Left renal cortex interstitium (tissue), 4 donors: ENCODE measurements at regions not wholly inside any gene's neighbourhood (a gene's known extent, or its start where the extent isn't known, plus 50 kb on each side); places are given as distances from the start of the nearest gene placed in this dataset.
A peak's percentile ranks its signal among the peaks of the same experiment; 100 is the strongest.
"Not testable (repeated sequence)": the region's sequence is repeated elsewhere in the genome, so short reads cannot be mapped to it uniquely, and the experiment has no call there.

Experiments
- DNase-seq, 4 donors: peaks; one replicate each; pipeline ENCODE4 v3.0.0-alpha.2; 2013; ENCODE audit warnings: low read depth in 4 of 4, low spot score in 2 of 4, missing footprints in 1 of 4

DNA sequence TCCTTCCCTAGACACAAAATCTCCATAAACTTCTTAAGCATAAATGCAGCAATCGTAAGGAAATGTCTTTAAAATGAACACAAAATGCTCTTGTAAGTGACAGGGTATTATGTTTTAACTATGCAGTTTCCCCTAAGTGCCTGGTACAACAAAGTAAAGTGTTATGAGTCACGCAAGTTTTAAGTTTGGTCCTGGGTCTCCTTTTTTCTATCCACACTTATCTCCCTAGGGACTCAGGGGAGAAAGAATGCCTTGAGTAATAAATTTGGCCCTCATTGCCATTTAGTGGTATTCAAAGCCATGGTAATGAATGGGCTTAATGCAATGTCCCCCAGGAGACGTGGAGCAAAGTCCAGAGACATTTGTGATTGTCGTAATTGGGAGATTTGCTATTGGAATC lies 149.1 kb downstream of the MAGEB17 start:
- no peak for DNase-seq

DNA sequence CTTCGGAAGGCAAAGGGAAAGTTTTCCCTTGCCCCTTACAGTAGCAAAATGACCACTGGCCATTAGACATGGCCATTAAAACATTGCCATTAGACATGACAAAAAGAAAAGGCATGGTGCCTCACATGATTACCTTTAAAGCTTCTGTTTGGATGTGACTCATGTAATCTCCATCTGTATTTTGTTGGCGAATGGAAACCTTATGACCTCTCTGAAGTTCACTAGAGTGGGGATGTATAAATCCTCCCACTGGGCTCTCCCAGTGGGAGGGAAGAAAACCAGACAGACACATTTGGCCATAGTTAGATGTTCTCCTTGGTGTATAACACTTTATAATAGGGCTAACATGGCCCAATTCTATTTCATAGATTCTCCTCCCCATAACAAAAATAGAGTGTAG lies 152.6 kb downstream of the MAGEB17 start:
- DNase-seq = no peak

DNA sequence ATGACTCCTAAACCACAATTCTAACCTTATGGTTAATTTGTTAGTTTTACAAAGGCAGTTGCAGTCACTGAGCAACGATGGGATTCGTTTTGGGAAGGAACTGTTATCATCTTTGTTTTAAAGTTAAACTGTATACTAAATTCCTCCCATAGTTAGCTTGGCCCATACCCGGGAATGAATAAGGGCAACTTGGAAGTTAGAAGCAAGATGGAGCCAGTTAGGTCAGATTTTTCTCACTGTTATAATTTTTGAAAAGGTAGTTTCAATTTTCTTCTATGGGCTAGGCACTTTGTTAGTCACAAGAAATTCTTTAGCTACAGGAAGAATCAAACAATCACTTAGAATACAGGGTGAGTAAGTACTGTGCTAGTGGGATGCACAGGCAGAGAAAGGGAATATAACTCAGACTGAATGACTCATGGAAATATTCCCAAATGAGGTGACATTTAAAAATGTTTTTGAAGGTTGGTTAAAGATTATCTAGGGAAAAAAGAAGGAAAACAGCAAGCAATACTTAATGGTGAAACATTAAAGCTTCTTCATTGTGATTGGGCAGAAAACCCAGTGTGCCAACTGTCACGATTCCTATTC lies 153.6 kb downstream of the MAGEB17 start:
- DNase-seq = no peak

DNA sequence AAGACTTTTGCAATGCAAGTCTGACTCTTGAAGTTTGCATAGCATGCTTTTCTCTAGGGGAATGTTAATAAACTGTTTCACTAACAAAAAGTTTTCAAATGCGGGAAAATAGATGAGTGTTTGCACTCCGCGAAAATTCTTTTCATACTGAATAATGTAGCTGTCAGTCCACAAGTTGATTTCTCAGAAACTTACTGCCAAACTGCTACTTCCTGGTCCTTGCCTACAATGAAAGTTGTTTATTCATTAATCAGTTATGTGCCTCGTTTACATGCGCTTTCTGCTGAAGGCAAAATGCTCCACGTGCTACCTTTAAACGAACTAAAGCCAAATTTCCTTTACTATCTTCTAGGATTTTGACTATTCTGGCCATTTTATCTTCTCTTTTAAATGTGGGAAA lies 166.2 kb downstream of the MAGEB17 start:
- no peak for DNase-seq

DNA sequence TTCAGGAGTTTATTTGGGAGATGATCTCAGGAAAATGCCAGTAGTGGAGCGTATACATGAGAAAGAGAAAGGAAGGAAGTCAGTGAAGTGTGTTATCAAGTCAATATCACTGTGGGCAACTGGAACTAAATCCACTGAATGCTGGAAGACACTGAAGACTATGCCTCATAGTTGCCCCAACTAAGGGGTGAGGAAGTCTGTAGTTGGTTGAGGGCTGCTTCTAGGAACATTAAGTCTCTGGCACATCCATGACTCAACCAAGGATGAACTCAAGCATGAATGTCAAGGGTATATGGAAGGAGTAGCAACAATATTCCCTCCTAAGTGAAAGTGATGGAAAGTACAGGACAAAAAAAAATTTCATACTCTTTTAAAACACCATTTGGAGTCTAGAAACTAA lies 167.9 kb downstream of the MAGEB17 start:
- DNase-seq = no peak

DNA sequence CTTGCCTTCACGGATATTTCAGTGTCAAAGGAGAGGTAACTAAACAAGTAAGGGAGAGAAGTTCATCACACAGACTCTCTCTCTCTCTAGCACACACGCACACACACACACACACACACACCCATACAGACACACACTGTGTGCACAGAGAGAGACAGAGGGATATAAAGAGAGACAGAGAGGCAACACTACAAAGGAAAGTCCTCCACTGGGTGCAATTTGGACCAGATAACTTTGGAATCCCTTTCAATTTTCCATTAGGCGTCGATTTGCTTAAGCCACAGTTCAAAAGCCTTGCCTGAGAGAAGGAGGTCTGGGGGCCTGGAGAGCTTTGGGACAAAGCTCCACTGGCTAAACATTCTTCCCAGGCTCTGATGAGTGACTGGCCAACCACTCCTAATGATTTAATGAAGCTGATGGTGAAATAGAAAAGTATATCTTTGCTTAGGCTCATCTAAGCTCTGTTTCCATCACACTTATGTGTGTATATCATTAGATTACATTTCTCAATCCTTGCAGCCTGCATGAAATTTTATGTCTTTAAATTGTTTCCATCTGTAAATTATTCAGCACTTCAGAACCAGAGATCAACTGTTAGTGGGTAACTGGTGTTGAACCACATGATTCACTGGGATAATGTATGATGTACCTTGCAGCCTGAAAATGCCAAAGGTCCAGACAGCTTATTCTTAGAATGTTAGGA lies 180.8 kb downstream of the MAGEB17 start:
- no peak for DNase-seq

DNA sequence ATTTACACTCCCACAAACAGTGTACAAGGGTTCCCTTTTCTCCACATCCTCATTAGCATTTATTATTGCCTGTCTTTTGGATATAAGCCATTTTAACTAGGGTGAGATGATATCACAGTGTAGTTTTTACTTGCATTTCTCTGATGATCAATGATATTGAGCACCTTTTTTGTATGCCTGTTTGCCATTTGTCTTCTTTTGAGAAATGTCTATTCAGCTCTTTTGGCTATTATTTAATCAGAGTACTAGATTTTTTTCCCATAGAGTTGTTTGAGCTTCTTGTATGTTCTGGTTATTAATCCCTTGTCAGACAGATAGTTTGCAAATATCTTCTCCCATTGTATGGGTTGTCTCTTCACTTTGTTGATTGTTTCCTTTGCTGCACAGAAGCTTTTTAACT lies 190.6 kb downstream of the MAGEB17 start:
- no peak for DNase-seq

DNA sequence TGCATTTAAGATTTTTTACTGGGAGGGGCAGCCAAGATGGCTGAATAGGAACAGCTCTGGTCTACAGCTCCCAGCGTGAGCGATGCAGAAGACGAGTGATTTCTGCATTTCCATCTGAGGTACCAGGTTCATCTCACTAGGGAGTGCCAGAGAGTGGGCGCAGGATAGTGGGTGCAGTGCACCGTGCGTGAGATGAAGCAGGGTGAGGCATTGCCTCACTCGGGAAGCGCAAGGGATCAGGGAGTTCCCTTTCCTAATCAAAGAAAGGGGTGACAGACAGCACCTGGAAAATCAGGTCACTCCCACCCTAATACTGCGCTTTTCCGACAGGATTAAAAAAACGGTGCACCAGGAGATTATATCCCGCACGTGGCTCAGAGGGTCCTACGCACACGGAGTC lies 192.8 kb downstream of the MAGEB17 start:
- DNase-seq = not testable (repeated sequence)

DNA sequence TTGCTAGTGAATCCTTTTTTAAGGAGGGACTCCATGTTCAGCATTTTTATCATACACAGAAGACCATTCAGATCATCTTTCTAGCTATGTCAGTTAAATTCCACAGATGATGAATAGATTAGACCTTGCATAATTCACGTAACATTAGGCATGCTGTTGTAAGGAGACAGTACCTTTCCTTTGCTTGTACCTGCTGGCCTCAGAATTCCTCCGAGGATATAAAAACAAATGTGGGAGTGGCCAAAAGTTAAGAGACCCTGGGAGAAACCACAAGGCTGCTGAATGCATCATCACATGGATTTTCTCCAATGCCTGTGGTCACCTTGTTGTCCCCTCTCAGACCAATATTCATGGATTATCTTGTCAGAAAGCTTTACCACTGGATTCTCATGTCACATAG lies 201.4 kb downstream of the MAGEB17 start:
- DNase-seq = no peak

DNA sequence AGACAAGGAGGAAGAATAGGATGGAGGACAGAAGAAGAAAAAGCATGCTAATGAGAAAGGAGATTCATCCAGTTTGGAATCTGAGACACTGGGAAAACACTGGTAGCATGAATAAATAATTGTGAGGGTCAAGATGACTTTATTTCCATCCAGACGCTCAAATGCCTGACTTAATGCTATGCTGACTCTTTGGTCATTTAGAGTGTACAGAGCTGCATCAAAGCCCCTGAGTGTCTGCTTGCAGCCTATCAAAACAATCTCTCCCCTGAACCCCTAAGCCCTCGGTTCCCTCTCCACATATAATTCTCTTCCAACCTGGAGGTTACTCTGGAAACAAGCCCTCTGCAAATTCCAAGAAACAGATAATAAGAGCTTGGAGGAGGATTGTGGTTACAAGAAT lies 208.8 kb downstream of the MAGEB17 start:
- no peak for DNase-seq

DNA sequence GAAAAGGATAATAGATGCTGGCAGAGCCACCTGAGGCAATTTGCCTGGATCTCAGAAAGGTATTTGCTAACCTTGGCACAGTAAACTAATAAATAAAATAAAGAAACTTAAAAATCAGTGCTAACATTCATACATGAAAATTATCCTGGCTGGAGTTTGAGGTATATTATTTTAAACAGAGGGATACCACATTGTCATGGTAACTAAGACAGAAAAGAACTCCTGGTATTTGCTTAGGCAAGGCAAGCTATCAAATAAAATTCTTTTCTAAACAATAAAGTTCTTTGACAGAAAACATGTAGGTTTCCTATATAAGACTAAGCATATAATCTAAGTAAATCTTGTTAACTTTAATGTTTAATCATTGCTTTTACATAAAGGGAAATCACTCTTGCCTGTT lies 218.8 kb downstream of the MAGEB17 start:
- DNase-seq = no peak

DNA sequence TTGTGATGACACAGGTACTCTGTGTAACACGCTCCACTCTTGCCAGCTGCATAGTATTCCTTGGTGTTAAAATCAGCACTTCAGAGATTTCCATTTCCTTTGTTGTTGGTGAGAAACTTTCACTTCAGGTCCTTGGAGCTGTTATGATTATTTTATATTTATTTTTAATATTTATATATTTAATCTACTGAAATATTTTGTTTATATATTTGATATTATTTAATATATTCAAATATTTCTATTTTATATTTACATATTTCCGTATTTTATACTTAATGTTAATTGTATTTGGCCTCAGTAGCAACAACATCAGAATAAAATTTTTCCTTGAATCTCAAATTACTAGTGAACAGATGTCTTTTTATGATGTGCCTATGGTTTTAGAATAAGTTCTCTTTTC lies 225.3 kb downstream of the MAGEB17 start:
- no peak for DNase-seq

DNA sequence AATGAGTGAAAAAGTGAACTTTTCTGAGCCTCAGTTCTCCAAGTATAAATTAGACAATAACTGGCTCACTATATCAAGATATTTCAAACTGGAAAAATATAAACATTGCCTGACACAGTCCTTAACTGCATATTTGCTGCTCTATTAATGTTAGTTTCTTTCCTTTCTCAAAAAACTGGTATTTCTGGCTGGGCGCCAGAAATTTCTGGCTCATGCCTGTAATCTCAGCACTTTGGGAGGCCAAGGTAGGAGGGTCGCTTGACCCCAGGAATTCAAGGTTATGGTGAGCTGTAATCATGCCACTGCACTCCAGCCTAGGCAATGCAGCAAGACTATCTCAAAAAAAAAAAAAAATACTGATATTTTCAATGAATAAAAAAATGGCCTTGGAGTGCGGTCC lies 227.0 kb downstream of the MAGEB17 start:
- DNase-seq = no peak

DNA sequence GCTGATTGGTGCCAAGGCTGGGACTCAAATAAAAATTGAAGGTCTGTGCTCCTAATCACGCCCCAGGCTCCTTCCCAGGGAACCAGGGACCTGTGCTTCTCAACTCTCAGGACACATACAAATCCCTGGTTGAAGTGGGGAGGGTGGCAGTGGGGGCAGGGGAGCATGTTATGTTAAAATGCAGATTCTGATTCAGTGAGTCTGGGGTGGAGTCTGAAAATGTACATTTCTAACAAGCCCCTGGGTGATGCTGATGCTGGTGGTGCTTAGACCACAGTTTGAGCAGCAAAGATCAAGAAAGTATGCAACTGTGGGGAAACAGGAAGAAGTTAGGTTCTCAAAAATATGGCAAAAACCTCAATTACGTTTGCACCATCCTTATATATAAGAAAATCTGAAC lies 236.5 kb downstream of the MAGEB17 start:
- DNase-seq = no peak

DNA sequence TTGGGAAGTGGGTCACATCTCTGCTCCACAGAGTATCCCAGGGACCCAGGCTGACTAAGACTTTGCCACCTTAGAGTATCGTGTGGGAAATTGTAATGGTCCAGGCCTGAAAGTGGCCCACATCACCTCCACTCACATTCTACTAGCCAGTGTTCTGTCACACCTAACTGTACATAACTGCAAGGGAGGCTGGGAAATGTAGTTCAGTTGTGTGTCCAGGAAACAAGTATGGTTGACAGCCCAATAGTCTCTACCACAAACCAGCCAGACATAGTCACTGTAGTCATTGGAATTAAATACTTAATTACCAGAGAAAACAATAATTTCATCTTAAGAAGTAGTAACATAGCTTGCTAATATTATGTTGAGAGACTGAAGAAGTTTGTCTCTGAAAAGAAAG lies 233.4 kb upstream of the S100G start:
- no peak for DNase-seq

DNA sequence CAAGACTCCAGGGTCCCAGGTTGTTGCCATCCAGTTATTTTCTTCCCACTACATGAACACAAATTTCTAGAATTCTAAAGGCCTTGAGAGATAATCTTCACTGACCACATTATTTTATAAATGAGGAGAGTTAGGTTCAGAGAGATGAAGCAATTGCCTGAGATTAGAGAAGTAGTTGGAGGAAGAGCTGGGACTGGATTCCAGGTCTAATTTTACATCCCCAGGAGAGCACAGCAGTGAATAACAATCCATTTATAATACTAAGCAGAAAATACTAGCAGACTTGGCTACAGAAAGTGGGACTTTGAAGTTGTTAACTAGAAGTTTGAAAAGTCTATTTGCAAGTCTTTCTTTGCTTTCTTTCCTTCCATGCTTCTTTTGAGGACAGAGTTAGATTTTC lies 231.3 kb upstream of the S100G start:
- DNase-seq = no peak

DNA sequence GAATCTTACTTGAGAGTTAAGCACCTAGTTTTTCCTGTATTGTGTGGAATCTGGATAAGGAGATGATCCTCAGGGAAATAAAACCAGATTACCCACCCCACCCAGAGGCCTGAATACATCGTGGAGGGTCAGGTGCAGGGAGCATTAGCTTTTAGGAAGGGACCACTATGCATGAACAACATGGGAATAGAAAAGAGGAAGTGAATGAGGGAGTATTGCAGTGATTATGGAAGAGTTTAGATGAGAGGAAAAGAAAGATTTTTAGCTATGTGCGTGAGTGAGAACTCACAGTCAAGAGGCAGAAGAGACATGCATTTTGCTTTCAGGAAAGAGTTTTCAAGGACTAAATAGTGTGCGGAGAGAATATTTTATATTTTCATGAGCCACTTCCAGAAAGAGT lies 222.3 kb upstream of the S100G start:
- DNase-seq = no peak

DNA sequence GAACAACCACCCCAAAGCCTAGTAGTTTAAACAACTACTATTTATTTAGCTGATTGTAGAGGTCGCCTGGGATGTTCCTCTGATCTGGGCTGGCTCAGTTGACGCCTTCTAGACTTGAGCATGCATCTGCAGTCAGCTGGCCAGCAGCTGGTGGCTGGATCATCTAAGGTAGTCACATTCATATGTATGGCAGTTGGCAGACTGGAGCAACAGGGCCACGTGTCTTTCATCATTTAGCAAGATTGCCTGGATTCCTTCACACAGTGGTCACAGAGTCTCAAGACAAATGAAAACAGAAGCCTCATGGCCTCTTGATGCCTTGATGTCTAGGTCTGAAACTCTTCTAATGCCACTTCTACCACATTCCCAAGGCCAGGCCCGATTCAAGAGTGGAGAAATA lies 220.6 kb upstream of the S100G start:
- DNase-seq = no peak

DNA sequence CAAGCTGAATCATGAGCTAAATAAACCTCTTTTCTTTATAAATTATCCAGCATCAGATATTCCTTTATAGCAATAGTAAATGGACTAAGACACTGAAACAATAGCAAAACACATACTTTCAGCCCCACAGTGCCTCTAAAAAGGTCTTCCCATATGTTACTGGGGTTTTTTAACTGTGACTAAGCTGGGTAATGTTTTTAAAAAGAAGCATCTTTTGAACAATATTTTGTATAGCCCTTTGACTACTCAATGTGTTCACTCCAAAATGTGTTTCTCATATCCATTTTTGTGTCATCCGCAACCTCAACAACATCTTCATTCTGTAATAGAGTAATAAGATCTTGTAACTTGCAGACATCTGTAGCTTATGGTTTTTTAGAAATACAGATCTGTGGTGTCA lies 218.7 kb upstream of the S100G start:
- no peak for DNase-seq

DNA sequence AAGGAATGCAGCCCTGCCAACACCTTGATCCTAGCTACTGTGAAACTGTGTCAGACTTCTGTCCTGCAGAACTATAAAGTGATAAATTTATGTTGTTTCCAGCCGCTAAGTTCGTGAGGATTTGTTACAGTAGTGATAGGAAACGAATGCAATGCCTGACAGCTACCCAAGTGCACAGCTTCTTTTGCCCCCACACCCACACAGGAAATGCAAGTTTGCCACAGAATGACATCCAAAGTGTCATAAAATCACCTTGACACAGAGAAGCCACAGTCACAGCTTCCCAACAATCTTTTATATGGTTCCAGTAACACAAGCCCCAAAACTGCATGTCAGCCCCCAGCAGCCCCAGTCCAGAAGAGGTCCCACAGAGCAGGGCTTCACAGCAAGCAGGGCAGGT lies 216.9 kb upstream of the S100G start:
- no peak for DNase-seq

DNA sequence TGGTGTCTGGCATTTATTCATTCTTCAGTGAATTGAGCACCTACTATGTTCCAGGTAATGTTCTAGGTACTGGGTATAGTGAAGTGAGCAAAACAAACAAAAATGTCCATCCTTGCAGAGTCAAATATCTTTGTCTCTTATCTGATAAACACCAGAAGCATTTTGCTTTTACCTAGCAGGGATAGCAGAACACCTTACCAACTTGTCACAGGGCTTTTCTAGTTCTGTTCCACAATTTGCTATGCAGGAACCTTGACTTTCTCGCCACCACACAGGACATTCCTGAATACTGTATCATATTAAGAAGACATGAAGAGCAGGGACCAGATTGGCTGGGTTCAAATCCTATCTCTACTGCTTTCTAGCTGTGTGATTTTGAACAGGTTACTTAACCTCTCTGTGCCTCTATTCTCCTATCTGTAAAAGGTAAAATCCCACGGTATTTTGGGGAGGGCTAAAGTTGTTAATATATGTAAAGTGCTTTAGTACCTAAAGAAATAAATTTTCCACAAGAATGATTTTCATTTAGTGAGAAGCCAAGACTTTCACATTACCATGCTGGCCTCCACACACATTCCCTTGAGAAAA lies 214.5 kb upstream of the S100G start:
- no peak for DNase-seq

DNA sequence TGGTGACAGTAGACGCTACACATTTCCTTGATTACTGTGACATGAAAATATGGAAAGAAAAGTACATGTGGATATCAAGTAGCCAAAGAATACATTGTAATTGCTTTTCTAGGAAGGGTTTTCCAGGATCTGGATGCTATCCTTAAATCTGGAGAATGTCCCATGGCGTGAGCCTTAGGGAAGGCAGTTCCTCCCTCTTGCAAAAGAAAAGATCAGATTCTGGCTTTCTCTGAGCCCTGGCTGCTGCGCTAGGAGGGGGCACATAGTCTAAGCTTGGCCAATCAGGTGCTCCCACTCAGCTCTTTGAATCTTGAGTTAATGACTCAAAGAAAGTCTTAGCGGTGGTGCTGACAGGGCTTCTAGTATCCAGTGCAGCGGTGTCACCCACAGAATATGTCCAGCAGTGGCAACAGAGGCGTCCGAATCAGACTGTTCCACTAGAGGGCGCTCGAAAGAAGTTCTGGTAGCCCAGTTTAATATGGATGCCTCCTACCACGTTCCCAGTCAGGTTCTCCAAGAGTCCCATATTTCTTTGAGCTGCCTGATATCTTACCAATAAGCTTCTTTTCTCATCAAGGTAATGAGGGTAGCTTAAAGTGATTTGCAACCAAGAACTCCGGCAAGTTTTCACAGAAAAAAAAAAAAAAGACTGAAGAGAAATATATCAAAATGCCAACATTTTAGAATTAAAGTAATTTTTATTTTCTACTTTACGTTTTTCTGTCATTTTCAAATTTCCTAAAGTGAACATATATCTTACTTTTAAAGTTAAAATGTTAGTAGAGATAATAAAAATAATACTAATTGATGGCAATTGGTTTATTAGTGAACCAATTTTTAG lies 213.4 kb upstream of the S100G start:
- DNase-seq = peak in 3 of 4 donors; percentile 34 to 62 (median 37)
